Adipocyte (in vitro differentiated cells): ENCODE measurements at regions not wholly inside any gene's neighbourhood (a gene's known extent, or its start where the extent isn't known, plus 50 kb on each side); places are given as distances from the start of the nearest gene placed in this dataset.
"Not testable (repeated sequence)": the region's sequence is repeated elsewhere in the genome, so short reads cannot be mapped to it uniquely, and the experiment has no call there.

Experiments used
- DNase-seq: peaks from one replicate; pipeline ENCODE4 v3.0.0-alpha.2; 2015; ENCODE audit warnings: low read depth
- H3K27me3 ChIP-seq: replicated peaks from 2 replicates; pipeline ENCODE4 v1.7.0; 2013; ENCODE audit warnings: mild to moderate bottlenecking, low read length, moderate library complexity; ENCODE audit not compliant: control insufficient read depth, insufficient read depth
- H3K36me3 ChIP-seq: 2 replicates; pipeline ENCODE4 v1.7.0; 2013; ENCODE audit warnings: low read length, mild to moderate bottlenecking, moderate library complexity; ENCODE audit not compliant: control insufficient read depth, insufficient read depth, severe bottlenecking
- H3K4me1 ChIP-seq: 2 replicates; pipeline ENCODE4 v1.7.0; 2013; ENCODE audit warnings: mild to moderate bottlenecking, low read length, moderate library complexity; ENCODE audit not compliant: control insufficient read depth, insufficient read depth
- H3K4me3 ChIP-seq: 2 replicates; pipeline ENCODE4 v1.7.0; 2013; ENCODE audit warnings: mild to moderate bottlenecking, low read length, moderate library complexity
- H3K9ac ChIP-seq: 2 replicates; pipeline ENCODE4 v1.7.0; 2013; ENCODE audit warnings: mild to moderate bottlenecking, low read length, moderate library complexity
- H3K9me3 ChIP-seq: 2 replicates; pipeline ENCODE4 v1.7.0; 2013; ENCODE audit warnings: mild to moderate bottlenecking, low read length, moderate library complexity; ENCODE audit not compliant: control insufficient read depth

DNA sequence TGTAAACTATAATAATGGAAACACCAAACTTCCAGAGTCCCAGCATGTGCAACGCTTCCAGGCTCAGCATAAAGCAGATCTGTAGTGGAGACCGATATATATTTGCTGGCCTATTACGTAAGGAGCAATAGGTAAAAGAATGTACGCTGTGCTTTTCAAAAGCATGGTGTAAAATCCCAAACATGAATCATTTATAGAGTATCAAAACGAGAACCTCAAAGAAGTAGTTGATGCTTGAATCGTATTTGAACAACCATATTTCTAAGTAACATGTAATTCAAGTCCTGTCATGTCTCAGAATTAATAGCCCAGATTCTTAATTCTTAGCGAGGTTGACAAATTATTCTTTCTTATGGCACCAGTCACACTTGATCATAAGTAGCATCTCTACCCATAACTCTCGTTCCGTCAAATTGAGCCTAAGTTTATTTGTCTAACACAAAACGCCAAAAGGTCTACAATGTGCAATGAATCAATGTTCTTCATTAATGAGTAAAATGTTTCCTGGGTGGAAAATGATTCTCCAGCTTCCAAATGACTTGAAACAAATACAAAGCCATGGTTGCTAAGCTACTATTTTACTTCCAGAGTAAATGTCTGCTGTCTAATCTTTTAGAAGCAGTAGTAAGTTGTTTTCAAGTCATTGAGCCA lies 811.5 kb upstream of the FRG1 start:
- no peak overlapping the region for H3K9ac ChIP-seq
- H3K27me3 ChIP-seq = no peaks in the 10 kb centered on the region
- H3K4me1 ChIP-seq = no peaks in the 10 kb centered on the region
- no peaks in the 10 kb centered on the region for H3K9me3 ChIP-seq
- H3K36me3 ChIP-seq = no peaks in the 10 kb centered on the region
- DNase-seq = no peak
- H3K4me3 ChIP-seq = no peak overlapping the region

DNA sequence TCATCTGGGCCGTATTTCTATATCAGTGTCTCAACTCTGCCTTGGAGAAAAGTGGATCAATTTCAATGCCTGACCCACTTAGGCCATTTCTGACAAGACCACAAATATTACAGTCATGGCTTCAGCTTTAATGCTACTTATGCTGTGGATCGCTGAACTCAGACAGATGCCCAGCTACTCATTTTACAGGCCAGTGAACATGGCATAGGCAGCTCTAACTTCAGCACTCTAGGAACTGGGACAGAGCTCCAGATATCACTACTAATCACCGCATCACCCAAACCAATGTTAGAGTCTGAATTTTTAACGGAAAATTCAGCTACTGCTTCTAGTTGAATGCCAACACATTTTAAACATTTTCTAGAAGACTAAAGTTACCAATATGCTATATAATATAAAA lies 809.6 kb upstream of the FRG1 start:
- Histone ChIP-seq H3K4me1 (no peaks in the 10 kb centered on the region), H3K27me3 (no peaks in the 10 kb centered on the region), H3K36me3 (no peaks in the 10 kb centered on the region), H3K9me3 (no peaks in the 10 kb centered on the region), H3K9ac (no peak overlapping the region), H3K4me3 (no peak overlapping the region)
- DNase-seq = no peak

DNA sequence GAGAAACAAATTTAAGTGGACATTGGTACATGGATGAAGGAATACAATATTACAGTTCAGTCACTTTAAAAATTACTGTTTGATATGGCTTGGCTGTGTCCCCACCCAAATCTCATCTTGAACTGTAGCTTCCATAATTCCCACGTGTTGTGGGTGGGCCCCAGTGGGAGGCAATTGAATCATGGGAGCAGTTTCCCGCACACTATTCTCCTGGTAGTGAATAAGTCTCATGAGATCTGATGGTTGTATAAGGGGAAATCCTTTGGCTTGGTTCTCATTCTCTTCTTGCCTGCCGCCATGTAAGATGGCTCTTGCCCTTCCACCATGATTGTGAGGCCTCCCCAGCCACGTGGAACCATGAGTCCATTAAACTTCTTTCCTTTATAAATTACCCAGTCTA lies 804.2 kb upstream of the FRG1 start:
- Histone ChIP-seq H3K27me3 (no peaks in the 10 kb centered on the region), H3K4me3 (no peak overlapping the region), H3K4me1 (no peaks in the 10 kb centered on the region), H3K36me3 (no peaks in the 10 kb centered on the region), H3K9ac (no peak overlapping the region), H3K9me3 (no peaks in the 10 kb centered on the region)
- DNase-seq = no peak

DNA sequence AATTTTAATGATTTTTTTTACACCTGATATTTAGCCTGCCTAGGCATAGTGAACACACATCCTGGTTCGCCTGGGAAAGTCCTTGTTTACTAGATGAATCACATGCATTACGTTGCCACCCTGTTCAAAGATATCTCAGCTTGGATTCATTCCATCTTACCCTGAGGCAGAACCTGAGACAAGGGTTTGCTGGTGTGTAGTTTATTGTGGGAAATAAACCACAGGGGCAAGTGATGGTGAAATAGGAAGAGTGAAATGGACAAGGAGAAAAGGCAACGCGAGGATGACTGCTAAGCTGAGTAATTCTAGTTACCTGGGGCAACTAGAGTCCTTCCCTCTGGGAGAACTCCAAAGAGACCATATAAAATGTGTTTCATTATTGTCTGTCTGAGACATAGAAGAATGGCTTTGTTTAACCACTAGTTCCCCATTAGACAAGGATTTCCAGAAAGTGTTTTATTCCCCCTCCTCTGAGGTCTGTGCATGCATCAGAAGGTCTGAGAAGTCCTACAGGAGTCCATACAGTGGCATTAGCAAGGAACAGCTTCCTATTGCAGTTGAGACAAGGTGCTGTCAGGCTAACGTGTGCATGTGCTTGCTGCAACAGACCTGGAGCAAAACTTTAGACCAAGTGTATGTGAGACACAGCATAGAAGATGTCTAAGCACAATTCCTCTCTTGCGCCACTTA lies 797.3 kb upstream of the FRG1 start:
- Histone ChIP-seq H3K9me3 (no peaks in the 10 kb centered on the region), H3K36me3 (no peaks in the 10 kb centered on the region), H3K9ac (no peak overlapping the region), H3K4me1 (no peaks in the 10 kb centered on the region), H3K4me3 (no peak overlapping the region), H3K27me3 (no peaks in the 10 kb centered on the region)
- peak; percentile 47 for DNase-seq

DNA sequence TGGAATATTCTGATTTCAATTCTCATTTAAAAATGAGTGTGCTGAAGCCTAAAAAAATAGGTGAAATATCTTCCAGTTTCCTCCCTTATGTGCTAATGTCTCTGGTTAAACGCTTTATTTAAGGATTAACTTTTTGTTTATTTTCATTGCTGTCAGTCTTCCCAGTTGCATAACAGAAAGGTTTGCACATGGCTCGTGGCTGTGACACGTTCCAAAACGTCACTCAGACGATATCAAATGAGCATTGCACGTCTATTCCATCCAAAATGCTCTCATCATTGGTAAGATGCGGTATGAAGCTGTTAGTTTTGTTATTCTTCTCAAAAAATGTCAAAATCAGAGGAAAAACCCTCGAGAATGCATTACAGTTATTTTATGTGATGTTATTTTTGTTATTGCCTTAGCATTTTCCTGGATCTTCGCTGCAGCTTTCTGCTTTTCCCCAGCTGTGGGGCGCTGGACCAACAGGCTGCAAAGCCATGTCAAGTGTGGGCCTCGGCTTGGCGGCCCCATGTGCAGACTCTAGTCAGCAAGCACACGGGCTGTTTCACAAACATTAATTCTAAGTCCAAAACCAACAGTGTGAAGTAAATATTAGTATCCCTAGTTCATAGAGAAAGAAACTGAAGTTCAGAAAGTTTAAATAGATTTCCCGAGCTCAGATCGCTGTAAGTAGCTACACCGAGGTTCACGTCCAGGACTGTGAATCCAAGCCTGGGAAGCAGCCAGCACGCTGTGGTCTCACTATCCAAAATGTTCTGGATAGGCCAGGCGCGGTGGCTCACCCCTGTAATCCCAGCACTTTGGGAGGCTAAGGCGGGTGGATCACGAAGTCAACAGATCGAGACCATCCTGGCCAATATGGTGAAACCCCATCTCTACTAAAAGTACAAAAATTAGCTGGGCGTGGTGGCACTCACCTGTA lies 793.4 kb upstream of the FRG1 start:
- no peak overlapping the region for H3K4me3 ChIP-seq
- H3K4me1 ChIP-seq = no peaks in the 10 kb centered on the region
- no peak overlapping the region for H3K9ac ChIP-seq
- H3K36me3 ChIP-seq = no peaks in the 10 kb centered on the region
- peaks cover 14% of the 10 kb centered on the region for H3K9me3 ChIP-seq
- no peaks in the 10 kb centered on the region for H3K27me3 ChIP-seq
- DNase-seq = no peak

DNA sequence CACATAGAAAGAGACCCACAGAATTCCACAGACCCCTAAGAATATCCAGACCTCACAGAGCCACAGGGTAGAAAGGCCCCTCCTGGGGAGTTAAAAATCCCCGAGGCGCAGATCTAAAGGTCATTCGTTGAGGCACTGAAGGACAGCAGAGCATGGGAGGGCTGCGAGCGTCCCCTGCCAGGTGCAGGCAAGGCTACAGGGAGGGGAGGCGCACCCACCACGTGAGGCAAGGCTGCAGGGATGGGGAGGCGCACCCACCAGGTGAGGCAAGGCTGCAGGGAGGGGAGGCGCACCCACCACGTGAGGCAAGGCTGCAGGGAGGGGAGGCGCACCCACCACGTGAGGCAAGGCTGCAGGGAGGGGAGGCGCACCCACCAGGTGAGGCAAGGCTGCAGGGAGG lies 785.6 kb upstream of the FRG1 start:
- H3K36me3 ChIP-seq, H3K4me3 ChIP-seq, H3K9ac ChIP-seq, H3K27me3 ChIP-seq, H3K4me1 ChIP-seq, DNase-seq: not testable (repeated sequence)
- H3K9me3 ChIP-seq = peaks cover 14% of the 10 kb centered on the region

DNA sequence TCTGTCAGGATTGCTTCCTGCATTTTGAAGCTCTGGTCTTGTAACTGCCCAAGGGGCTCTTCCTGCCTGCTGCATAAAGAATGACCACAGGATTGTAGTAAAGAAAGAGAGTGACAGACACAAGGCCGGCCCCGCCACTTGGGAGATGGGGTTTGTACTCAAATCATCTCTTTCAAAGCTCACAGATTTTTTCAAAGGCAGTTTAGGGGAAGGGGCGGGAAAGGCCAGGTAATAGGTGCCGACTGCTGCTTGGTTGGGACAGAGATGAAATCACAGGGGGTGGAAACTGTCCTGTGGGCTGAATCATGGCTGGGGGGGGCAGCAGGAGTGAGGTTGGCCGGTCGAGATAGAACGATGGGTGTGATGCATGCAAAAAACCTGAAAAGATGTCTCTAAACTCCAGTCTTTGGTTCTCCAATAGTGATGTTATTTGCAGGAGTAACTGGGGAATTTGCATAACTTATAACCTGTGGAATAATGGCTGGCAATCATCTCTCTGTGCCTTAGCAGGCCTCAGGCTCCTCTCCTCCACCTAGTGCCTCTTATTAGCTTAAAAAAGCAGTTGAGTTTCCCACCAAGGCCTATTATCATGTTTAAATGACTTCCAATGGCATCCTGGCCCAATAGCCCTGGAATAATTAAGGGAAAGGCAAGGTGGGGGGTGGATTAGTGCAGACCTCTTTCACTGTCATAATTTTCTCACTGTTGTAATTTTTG lies 778.4 kb upstream of the FRG1 start:
- Histone ChIP-seq H3K4me3 (no peak overlapping the region), H3K9me3 (no peaks in the 10 kb centered on the region), H3K9ac (no peak overlapping the region), H3K4me1 (no peaks in the 10 kb centered on the region), H3K27me3 (peaks cover 4% of the 10 kb centered on the region), H3K36me3 (no peaks in the 10 kb centered on the region)
- DNase-seq = no peak

DNA sequence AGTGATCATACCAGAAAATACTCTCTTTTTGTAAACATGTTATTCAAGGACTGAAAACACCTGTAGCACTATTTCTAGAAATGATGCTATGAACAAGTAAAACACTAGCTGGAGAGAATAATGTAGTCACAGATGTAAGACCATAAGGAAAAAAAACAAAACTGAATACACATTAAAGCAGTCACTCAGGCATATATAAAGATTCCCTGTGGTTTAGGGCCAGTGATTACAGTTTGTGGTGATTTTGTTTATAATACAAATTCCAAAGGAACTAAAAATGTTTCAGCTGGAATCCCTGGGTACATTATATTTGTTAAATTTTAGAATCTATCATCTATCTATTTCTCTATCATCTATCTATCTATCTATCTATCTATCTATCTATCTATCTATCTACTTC lies 777.8 kb upstream of the FRG1 start:
- no peak for DNase-seq
- Histone ChIP-seq H3K4me3 (no peak overlapping the region), H3K9ac (no peak overlapping the region), H3K4me1 (no peaks in the 10 kb centered on the region), H3K9me3 (no peaks in the 10 kb centered on the region), H3K36me3 (no peaks in the 10 kb centered on the region), H3K27me3 (peaks cover 4% of the 10 kb centered on the region)

DNA sequence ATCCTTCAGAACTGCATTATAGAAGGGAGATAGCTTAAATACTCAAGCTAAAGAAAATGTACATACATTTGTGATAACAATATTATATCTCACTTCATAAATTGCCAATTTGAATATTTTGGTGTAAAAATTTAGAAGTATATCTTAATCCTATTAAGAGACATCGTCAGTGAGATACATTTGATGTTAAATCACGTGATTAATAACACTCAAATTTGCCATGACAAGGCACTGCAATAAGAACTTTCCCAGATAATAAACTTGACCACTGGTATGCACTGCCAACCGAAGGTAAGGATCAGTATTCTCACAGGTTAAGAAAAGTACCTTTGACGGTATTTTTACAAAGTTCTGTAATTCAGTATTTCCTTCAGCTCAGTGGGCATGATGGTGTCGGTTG lies 764.7 kb upstream of the FRG1 start:
- no peaks in the 10 kb centered on the region for H3K36me3 ChIP-seq

DNA sequence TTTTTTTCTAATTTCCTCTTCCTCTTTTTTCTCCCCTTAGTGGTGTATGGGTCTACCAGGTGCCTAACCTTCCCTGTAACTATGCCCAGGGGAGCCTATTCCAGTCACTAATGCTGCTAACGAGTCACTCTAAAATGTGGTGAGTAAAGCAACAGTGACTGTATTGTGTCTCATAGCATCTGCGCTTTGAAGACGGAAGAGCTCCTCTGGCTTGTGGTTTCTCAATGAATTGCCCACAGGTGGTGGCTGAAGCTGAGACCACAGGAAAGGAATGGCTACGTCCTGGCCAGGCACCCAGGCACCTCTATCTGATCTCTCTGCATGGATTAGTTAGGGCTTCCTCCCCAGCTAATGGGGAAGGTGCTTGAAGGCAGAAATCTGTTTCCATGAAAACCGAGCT lies 763.5 kb upstream of the FRG1 start:
- no peak overlapping the region for H3K9ac ChIP-seq
- no peak overlapping the region for H3K4me3 ChIP-seq
- no peaks in the 10 kb centered on the region for H3K4me1 ChIP-seq
- peaks cover 17% of the 10 kb centered on the region for H3K27me3 ChIP-seq
- H3K9me3 ChIP-seq = no peaks in the 10 kb centered on the region
- DNase-seq = no peak
- H3K36me3 ChIP-seq = no peaks in the 10 kb centered on the region

More for the DNA sequence above, 764.7 kb upstream of the FRG1 start:
- no peak overlapping the region for H3K4me3 ChIP-seq
- H3K27me3 ChIP-seq = peaks cover 17% of the 10 kb centered on the region
- H3K4me1 ChIP-seq = no peaks in the 10 kb centered on the region
- no peaks in the 10 kb centered on the region for H3K9me3 ChIP-seq
- no peak overlapping the region for H3K9ac ChIP-seq
- DNase-seq = no peak
